Retina (tissue), 1 donor: ENCODE measurements at regions not wholly inside any gene's neighbourhood (a gene's known extent, or its start where the extent isn't known, plus 50 kb on each side); places are given as distances from the start of the nearest gene placed in this dataset.
"Not testable (repeated sequence)": the region's sequence is repeated elsewhere in the genome, so short reads cannot be mapped to it uniquely, and the experiment has no call there.

ENCODE experiments used
- DNase-seq: peaks from one replicate; pipeline ENCODE4 v3.0.0-alpha.2; 2016

GRCh38 chr2:4140281-4140970, 437.1 kb downstream of the DCDC2C start:
- peak; percentile 34 for DNase-seq

GRCh38 chr2:4144731-4145130, 441.4 kb downstream of the DCDC2C start:
- DNase-seq: no peak

DNA sequence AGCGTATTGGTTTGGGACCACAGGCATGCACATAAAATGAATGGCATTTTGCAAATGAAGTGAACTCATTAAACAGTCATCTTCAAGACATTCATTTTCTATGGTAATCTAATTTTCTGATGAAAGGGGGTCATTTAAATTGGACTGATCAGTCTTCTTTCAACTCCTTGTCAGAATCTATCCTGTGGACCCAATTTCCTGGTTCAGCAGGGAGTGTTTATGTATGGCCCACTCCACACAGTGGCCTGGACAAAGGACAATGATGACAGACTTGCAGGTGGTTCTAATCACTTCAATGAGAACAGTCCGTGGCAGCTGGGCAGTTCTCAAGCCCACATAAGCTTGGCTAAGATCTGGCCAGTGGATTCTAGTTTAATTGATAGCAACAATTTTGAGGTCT, 448.1 kb downstream of the DCDC2C start:
- peak; percentile 9 for DNase-seq

- no peak for DNase-seq
Measured at GRCh38 chr2:4152051-4152450, 448.7 kb downstream of the DCDC2C start.

DNA sequence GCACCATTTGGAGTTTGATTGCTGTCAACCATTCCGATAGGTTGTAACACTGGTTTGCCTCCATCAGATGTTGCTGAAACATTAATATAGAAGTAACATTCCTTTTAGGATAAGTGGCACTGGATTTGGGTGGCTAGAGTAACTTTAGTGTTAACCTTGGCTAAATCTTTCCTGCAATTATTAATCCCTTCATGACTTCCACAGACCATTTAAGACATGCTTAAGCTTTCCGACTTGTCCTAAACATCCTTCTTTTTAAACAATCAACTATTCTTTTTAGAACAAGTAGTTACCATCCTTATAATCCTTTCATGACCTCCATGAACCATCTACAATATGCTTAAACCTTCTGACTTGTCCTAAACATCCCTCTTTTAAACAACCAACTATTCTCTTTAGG, 465.5 kb downstream of the DCDC2C start:
- no peak for DNase-seq

GRCh38 chr2:4174796-4175195, 471.4 kb downstream of the DCDC2C start:
- DNase-seq: no peak

DNA sequence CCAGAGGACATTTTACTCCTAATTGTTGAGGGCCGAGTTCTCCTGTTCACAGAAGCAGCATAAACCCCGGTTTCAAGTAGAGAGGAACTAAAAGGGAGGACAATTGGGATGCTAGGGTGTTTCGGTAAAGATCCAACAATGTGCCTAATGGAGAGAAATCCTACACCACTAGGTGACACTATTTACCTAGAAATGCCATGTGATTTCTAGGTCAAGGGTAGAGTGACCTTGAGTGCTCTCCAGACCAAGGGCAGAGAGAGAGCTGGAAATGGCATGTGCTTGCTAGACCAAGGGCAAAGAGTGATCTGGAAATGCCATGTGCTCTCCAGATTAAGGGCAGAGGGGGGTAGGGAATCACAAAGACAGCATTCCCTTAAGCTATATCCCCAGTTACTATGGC, 472.0 kb downstream of the DCDC2C start:
- no peak for DNase-seq

GRCh38 chr2:4180631-4181030, 477.3 kb downstream of the DCDC2C start:
- DNase-seq: peak; percentile 47

- no peak for DNase-seq
Measured at GRCh38 chr2:4181062-4181461, 477.7 kb downstream of the DCDC2C start.

GRCh38 chr2:4188561-4188960, 485.2 kb downstream of the DCDC2C start:
- no peak for DNase-seq

- no peak for DNase-seq
Measured at GRCh38 chr2:4190548-4190947, 487.2 kb downstream of the DCDC2C start.

DNA sequence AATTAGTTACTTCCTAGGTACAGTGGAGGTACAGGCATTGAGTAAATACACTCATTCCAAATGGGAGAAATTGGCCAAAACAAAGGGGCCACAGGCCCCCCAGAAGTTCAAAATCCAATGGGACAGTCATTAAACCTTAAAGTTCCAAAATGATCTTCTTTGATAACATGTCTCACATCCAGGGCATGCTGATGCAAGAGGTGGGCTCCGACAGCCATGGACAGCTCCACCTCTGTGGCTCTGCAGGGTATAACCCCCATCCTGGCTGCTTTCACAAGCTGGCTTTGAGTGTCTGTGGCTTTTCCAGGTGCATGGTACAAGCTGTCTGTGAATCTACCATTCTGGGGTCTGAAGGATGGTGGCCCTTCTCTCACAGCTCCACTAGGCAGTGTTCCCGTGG, 488.7 kb downstream of the DCDC2C start:
- DNase-seq: no peak

DNA sequence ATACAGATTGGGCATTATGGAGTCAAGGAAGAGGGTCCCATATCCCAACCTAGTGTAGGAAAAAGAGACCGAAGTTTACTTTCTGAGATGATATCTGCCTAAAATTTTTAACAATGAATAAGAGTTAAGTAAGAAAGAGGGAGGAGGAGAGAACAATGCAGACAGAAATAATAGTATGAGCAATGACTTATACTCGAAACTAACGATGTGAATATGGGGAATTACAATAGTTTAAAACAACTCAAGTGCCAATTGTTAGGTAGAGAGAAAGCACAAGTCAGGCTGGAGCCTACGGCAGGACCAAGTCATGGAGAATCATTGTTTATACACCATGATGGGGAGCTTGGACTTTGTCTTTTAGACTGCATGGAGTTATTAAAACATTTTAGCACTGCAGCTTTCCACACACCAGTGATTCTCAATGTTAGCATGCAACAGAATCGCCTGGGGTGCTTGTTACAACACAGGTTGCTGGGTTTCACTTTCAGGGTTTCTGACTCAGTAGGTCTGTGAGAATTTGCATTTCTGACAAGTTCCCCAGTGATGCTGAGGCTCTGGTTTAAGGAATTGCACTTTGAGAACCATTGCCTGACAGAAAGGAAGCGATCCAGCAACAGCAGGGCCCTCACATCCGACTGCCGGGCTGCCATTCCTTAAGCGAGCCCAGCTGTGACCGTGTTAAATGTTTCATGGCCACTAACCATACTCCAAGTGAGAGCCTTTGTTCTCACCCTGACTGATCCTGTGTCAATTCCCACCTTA, 511.2 kb downstream of the DCDC2C start:
- DNase-seq: peak; percentile 61

GRCh38 chr2:4217737-4218136, 514.4 kb downstream of the DCDC2C start:
- no peak for DNase-seq

DNA sequence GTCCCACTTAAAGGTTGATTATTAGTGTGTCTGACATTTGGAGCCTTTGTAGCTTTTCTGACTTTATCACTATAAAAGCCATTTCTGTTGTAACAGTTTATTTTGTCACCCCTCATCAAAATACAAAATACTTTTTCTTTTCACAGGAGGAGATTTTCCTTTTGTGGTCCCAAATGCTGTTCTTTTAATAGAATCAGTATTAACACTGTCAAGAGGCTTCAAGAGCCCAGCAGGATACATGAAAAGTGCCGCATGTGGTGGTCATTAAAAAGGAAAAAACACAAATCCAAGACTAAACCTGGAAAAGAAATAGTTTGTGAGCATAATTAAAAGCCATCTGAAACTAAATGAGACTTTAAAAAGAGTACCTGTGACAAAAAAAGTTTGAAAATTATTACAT, 515.7 kb downstream of the DCDC2C start:
- peak; percentile 25 for DNase-seq

GRCh38 chr2:4219571-4219970, 516.2 kb downstream of the DCDC2C start:
- no peak for DNase-seq

- DNase-seq: no peak
Measured at GRCh38 chr2:4221434-4221833, 518.1 kb downstream of the DCDC2C start.

GRCh38 chr2:4221845-4222244, 518.5 kb downstream of the DCDC2C start:
- DNase-seq: no peak

DNA sequence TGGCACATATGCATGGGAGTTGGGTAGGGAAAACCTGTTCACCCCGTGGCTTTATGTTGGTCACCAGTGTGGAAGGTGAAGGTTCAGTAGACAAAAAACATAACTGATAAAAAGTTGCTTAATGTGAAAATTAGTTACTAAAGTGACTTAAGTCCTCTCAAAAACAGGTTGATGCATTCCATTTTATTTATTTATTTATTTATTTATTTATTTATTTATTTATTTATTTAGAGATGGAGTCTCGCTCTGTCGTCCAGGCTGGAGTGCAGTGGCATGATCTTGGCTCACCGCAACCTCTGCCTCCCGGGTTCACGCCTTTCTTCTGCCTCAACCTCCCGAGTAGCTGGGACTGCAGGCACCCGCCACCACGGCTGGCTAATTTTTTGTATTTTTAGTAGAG, 541.0 kb downstream of the DCDC2C start:
- DNase-seq: not testable (repeated sequence)

DNA sequence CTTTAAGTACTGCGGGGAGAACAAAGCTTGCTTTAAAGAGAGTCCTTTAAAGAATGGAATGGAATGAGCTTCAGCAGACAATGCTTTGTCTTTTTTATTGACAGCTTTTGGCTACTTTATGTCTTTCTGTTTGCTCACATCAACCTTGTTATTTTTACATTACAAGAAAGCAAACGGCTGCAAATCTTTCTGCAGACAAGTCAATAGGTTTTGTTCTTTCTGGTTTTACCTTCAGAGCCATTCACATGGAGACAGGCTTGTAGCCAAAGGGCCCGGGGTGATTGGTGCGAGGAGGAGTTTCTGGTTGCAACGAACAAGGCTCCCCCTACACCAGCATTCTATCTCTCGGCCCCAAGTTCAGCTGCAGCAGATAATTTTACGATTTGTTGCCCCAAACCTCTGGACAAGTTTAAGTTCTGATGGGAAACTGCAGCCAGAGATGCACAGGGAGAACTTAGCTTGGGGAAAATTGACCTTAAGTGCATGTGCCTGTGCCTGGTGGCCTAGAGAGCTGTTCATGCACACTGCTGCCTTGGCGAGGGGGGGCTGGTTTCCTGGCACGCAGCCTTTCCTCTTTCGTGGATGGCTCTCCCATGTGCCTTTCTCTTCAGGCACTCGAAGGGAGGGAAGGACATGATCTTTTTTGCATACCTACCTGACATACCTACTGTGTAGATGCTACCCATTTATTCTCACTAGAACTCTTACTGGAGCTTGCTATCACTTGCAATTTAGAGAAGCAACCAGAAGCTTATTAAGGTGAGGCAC, 543.2 kb downstream of the DCDC2C start:
- no peak for DNase-seq

GRCh38 chr2:4247791-4248190, 544.4 kb downstream of the DCDC2C start:
- no peak for DNase-seq

- DNase-seq: no peak
Measured at GRCh38 chr2:4255491-4255890, 552.1 kb downstream of the DCDC2C start.

DNA sequence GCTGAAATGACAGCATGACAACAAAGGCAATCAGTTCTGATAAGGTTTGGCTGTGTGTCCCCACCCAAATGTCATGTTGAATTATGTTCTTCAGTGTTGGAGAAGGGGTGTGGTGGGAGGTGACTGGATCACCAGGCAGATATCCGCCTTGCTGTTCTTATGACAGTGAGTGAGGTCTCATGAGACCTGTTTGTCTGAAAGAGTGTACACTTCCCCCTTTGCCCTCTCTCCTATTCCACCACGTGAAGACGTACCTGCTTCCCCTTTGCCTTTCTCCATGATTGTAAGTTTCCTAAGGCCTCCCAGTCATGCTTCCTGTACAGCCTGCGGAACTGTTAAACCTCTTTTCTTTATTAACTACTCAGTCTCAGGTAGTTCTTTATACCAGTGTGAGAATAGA, 553.0 kb downstream of the DCDC2C start:
- no peak for DNase-seq

DNA sequence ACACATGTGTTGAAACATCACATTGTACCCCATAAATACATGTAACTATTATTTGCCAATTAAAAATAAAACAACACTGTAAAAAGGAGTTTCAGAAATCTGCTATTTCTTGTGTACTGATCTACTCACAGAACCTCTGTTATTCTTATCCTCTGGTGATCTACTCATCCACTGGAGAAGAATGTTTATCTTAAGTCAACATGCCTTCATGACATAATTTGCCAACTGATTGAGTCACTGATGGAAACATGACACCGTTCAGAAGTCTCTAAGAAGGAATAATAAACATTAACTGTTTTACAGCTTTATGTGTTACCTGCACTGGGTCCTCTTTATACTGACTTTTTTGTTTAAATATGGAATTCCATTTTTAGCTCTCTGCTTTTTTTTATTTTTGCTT, 555.2 kb downstream of the DCDC2C start:
- DNase-seq: no peak
